ENCODE measurements at regions not wholly inside any gene's neighbourhood (a gene's known extent, or its start where the extent isn't known, plus 50 kb on each side); places are given as distances from the start of the nearest gene placed in this dataset.
"Not testable (repeated sequence)": the region's sequence is repeated elsewhere in the genome, so short reads cannot be mapped to it uniquely, and the experiment has no call there.

DNA sequence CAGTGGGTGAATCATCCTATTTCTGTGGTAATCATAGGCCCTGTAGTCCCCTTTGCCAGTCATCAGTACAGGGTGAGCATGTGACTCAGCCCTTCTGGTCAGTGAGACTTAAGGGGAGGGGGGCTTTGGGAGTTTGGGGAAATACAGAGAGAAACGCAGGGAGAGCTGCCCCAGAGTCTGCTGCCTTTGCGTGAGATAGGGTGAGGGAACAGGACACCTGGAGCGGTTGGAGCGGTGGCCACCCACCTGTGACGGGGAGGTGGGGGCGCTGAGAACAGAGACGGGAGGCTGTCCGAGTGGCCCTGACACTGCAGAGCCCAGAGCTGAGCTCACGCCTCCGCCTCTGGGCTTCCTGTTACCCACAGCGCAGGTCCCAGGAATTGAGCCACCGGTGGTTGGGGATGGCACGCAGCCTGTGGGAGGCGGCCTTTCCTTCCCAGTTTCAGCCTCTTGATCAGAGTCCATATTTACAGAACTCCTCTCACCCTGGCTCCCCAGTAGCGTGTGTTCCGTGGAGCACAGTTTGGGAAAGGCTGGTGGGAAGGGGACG lies 92.0 kb upstream of the ERCC6L2 start:
- no peak for DNase-seq

DNA sequence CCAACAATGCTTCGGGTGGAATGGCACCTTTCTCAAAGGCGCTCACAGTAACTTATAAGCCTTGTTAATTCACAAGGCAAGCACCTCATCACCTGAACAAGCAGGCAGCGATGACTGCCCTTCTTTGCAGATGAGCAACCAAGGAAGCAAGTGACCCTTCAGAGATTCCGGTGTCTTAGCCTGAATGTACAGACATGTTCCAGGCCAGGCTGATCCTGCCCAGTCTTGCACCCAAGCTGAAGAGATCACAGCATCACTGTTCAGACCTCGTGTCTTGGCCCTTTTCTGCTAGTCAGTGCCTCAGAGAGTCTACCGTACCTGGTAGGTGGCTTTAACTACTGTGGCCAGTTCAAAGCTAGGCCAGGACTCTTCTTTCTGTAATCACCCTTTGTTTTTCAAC lies 94.7 kb upstream of the ERCC6L2 start:
- no peak for DNase-seq

GRCh38 chr9:95780121-95780520 lies 95.4 kb upstream of the ERCC6L2 start:
- DNase-seq, result no peak

DNA sequence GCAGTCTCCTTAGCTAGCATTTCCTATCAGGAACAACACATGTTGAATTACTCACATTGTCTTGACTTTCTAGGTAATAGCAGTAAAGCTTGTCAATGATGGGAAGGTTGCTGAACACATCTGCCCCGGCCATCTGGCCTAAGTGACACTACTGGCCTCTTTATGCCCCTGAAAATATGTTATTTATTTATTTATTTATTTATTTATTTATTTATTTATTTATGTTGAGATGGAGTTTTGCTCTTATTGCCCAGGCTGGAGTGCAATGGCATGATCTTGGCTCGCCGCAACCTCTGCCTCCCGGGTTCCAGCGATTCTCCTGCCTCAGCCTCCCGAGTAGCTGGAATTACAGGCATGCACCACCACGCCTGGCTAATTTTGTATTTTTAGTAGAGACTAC lies 95.9 kb upstream of the ERCC6L2 start:
- not testable (repeated sequence) for DNase-seq

- no peak for DNase-seq
Measured at GRCh38 chr9:95778957-95779356, 96.5 kb upstream of the ERCC6L2 start.

DNA sequence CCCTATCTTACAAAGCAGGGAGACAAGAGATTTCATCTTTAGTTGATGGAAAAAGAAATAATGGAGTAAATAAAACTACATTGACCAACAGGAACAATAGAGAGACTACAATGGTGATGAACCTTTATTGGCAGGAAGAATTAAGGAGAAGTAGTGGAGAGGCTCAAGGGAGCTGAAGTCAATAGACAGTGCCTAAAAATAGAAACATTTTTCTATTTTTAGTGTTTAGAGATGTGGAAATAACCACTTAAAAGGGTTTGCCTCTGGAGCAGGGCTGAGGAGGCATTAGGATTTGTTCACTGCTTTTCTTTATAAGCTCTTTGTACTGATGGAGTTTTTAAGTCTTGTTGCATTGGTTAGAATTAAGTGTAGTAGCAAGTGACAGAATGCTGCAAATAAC lies 98.4 kb upstream of the ERCC6L2 start:
- DNase-seq, result no peak

DNA sequence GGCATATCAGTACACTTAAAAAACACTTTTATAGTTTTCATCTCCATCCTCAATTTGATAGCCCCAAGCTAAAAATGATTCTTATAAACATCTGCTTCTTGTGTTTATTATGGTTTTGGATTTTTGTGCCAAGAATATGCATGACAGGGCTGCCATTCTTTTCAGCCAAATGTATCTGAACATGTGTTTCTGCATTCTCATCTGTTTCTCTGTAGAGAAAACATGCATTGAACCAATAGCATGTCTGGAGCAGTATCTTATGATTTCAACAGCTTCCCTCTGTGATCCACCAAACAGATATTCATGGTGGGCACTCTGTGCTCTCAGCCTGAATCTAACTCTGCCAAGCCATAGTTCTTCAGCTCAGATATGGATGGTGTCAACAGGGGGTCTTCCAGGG lies 99.3 kb upstream of the ERCC6L2 start:
- DNase-seq, result no peak

- no peak for DNase-seq
Measured at GRCh38 chr9:95775191-95775590, 100.3 kb upstream of the ERCC6L2 start.

- no peak for DNase-seq
Measured at GRCh38 chr9:95773053-95773418, 102.5 kb upstream of the ERCC6L2 start.

DNA sequence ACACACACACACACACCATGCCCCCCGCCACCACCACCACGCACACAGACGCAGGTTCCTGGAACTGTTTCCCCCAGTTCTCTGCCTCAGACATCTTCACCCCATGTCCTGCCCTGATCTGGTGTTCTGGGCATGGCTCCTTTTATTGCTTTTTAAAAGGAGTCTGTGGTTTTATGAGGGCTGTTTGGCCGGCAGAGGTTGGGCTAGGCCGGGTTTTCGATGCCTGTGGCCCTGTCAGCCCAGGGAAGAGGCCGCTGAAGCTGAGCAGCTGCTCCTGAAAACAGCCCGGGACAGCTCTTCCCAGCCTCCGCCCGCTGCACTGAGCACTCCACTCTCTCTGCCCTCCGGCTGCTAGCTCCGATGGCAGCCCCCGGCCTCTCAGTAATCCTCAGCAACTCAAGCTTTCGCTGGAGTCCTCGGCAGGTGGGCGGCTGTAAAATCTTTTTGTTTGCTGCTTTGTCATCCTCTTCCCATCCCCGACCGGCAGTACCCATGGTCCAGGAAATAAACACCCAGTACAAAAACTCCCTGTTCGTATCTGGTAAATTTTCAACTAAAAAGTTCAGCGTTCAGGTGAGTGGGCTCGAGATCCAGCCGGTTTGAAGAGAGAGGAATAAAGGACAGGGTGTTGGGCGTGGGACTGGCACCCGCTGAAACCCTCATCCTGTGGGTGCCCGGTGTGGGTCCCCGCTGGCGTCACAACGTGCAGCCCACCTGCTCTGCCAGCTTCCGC lies 103.0 kb upstream of the ERCC6L2 start:
- DNase-seq, result peak in 1 of 6 experiments; percentile 2

GRCh38 chr9:95771556-95772246 lies 103.8 kb upstream of the ERCC6L2 start:
- DNase-seq, result no peak

GRCh38 chr9:95770653-95771131 lies 104.8 kb upstream of the ERCC6L2 start:
- DNase-seq, result no peak

DNA sequence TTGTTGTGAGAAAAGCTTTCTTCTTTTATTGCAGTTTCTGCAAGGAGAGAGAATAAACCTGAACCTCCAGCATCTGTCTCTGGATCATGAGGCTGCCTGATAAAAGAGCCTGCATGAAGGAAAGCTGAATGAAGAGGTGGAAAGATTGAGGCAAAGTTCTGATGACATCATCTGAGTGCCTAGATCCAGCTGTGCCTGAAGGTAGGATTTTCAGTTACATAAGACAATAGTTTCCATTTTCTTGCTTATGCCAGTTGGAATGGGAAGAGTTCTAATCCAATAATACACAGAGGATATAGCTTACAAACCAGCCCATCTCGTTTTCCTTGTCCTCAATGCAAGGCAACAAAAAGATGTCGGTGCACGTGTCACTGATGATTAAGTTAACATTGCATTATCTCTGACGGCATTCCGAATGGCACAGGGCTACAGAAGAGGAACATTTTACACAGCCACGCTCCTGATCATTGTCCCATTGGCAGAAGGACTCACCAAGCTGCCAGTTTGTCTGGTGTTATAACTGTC lies 105.5 kb upstream of the ERCC6L2 start:
- no peak for DNase-seq

- no peak for DNase-seq
Measured at GRCh38 chr9:95769473-95769872, 106.0 kb upstream of the ERCC6L2 start.

GRCh38 chr9:95766906-95767305 lies 108.6 kb upstream of the ERCC6L2 start:
- no peak for DNase-seq

DNA sequence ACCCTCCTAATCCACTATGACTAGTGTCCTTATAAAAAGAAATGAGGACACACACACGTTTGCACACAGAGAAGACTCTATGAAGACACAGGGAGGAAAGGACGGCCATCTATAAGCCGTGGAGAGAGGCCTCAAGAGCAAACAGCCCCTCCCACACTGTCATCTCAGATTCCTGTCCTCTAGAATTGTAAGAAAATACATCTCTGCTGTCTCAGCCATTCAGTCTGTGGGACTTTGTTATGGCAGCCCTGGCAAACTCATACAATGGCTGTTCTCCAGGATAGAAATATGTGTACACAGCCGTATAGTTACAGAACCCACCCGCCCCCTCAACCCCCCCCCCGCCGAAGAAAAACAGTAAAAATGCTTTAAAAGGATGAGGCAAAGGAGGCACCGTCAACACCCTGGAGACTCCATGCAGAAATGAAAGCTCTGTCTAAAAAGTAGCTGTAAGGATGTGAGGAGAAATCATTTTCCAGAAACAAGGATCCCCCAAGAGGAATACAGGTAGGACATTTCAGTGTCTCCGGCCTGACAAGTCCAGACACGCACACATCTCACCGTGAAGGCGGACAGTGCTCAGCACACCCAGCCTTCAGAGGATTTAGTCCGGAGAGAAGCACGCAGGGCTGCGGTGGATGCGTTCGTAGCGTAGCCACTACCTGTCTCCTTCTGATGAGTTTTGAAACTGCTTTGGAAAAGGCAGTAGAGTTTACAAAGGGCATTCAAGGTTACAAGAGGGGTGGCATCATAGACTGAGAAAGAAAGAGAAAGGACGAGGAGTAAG lies 110.8 kb upstream of the ERCC6L2 start:
- DNase-seq, result no peak

DNA sequence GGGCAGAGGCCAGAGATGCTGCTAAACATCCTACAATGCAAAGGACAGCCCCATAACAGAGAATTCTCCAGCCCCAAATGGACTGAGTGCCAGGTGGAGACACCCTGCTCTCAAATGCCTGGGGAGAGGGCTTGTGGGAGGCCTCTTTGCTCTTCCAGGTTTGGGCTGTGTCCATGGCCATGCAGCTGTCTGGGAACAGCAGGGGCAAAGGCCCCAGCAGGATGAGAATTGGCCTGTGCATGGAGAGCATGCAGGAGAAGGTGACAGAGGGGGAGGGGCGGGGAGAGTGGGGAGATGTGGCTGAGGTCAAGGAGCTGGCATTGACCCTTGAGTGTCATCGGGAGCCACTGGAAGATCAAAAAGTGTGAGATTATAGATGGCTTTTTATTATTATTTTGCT lies 111.5 kb upstream of the ERCC6L2 start:
- no peak for DNase-seq

DNA sequence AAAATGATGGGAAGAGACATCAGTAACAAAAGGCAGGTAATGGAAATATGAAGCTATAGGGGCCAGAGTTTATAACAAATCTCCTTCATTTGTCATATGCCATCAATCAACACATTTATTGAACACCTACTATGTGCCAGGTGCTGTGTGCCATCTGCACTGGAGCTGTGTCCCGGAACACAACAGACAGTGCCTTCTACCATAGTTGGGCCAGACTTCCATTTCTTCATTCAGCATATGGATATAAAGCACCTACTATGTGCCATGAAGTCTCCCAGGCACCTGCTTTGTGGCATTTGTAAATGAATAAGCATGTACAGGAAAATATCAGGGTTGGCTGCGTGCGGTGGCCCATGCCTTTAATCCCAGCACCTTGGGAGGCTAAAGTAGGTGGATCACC lies 112.5 kb upstream of the ERCC6L2 start:
- DNase-seq, result no peak

- DNase-seq, result peak in 1 of 6 experiments; percentile 2
Measured at GRCh38 chr9:95762322-95762721, 113.2 kb upstream of the ERCC6L2 start.

- no peak for DNase-seq
Measured at GRCh38 chr9:95760791-95761190, 114.7 kb upstream of the ERCC6L2 start.

DNA sequence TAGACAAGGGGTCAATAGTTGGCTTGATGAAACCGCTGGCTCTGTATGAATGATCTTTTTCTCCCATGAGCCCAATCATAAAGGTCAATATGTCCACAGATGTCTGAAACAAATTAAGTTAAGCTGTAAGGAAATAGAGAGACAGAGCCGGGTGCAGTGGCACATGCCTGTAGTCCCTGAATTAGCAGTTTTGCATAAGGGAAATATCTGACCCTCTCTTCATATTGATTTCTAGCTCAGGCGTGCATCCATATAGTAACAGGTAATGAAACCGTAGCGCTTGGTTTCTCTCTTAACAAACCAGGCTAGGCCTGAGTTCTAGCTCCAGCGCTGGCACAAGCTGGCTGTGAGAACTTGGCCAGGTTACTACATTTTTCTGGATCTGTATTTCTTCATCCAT lies 118.1 kb upstream of the ERCC6L2 start:
- DNase-seq, result no peak

GRCh38 chr9:95756986-95757385 lies 118.5 kb upstream of the ERCC6L2 start:
- DNase-seq, result no peak

GRCh38 chr9:95756101-95756500 lies 119.4 kb upstream of the ERCC6L2 start:
- no peak for DNase-seq

All from stimulated activated naive CD4-positive, alpha-beta T cell (primary cell).